Fibroblast of lung (primary cell): ENCODE measurements at regions not wholly inside any gene's neighbourhood (a gene's known extent, or its start where the extent isn't known, plus 50 kb on each side); places are given as distances from the start of the nearest gene placed in this dataset.

ENCODE experiments used
- DNase-seq, 2 donors: peaks; one replicate each; pipeline versions ENCODE4 v3.0.0 to v3.0.0-alpha.2; 2010; ENCODE audit warnings: low read depth in 2 of 2
- H2AFZ ChIP-seq: 2 replicates; pipeline ENCODE4 v1.5.1; 2012; ENCODE audit warnings: low read length, control low read depth, inconsistent platforms
- H3K27ac ChIP-seq: 2 replicates; pipeline ENCODE4 v1.5.1; 2011; ENCODE audit warnings: low read length, control low read depth; ENCODE audit not compliant: insufficient read depth
- H3K27me3 ChIP-seq: 2 replicates; pipeline ENCODE4 v1.5.1; 2011; ENCODE audit warnings: mild to moderate bottlenecking, low read length; ENCODE audit not compliant: control insufficient read depth, insufficient read depth
- H3K36me3 ChIP-seq: 2 replicates; pipeline ENCODE4 v1.5.1; 2011; ENCODE audit warnings: low read length; ENCODE audit not compliant: control insufficient read depth, insufficient read depth
- H3K4me1 ChIP-seq: 2 replicates; pipeline ENCODE4 v1.5.1; 2011; ENCODE audit warnings: low read length; ENCODE audit not compliant: control insufficient read depth, insufficient read depth; ENCODE audit errors: extremely low read depth
- H3K4me2 ChIP-seq: 2 replicates; pipeline ENCODE4 v1.5.1; 2011; ENCODE audit warnings: low read length, control low read depth; ENCODE audit not compliant: insufficient read depth; ENCODE audit errors: extremely low read depth
- H3K4me3 ChIP-seq, 4 experiments: fragments of 200-600 bp in 1 of 4; sonication (generic) in 1 of 4; replicated peaks in 1 of 4; 2 replicates each; pipeline ENCODE4 v1.5.1; 2011 to 2016; ENCODE audit warnings: low read length in 4 of 4, low read depth in 3 of 4, mild to moderate bottlenecking in 3 of 4, control low read depth in 2 of 4, inconsistent platforms in 1 of 4, mixed read lengths in 1 of 4; ENCODE audit not compliant: insufficient read depth in 1 of 4; ENCODE audit errors: control extremely low read depth in 1 of 4
- H3K79me2 ChIP-seq: 2 replicates; pipeline ENCODE4 v1.5.1; 2012; ENCODE audit warnings: mild to moderate bottlenecking, low read length, inconsistent platforms; ENCODE audit not compliant: control insufficient read depth, insufficient read depth
- H3K9ac ChIP-seq: 2 replicates; pipeline ENCODE4 v1.5.1; 2011; ENCODE audit warnings: mild to moderate bottlenecking, low read length, control low read depth; ENCODE audit not compliant: insufficient read depth
- H3K9me3 ChIP-seq: 2 replicates; pipeline ENCODE4 v1.5.1; 2012; ENCODE audit warnings: low read depth, low read length; ENCODE audit not compliant: control insufficient read depth, insufficient read depth
- H4K20me1 ChIP-seq: 2 replicates; pipeline ENCODE4 v1.5.1; 2011; ENCODE audit warnings: low read length; ENCODE audit not compliant: control insufficient read depth, insufficient read depth; ENCODE audit errors: extremely low read depth
- CTCF ChIP-seq, 2 donors: IDR thresholded peaks in 1 of 2; conservative IDR thresholded peaks in 1 of 2; 1 replicate in 1 of 2; 2 replicates in 1 of 2; pipeline ENCODE4 v1.5.1; 2011 to 2012; ENCODE audit warnings: low read length in 2 of 2, control low read depth in 1 of 2, inconsistent platforms in 1 of 2, low read depth in 1 of 2, mild to moderate bottlenecking in 1 of 2
- EZH2 ChIP-seq: IDR thresholded peaks from 2 replicates; pipeline ENCODE4 v1.5.1; 2012; ENCODE audit warnings: low read length, control low read depth, mild to moderate bottlenecking; ENCODE audit errors: missing control alignments

GRCh38 chr15:47374222-47374621 lies 343.1 kb upstream of the SEMA6D start:
- Histone ChIP-seq H3K4me3 (no peak overlapping the region), H3K9ac (no peak overlapping the region), H3K27me3 (no peaks in the 10 kb centered on the region), H4K20me1 (no peaks in the 10 kb centered on the region), H3K4me1 (no peaks in the 10 kb centered on the region), H3K4me2 (no peak overlapping the region), H2AFZ (no peak overlapping the region), H3K9me3 (no peaks in the 10 kb centered on the region), H3K79me2 (no peaks in the 10 kb centered on the region), H3K27ac (no peak overlapping the region), H3K36me3 (no peaks in the 10 kb centered on the region)
- DNase-seq: peak in 1 of 2 donors; percentile 47
- peak; percentile 52 to 57 for TF ChIP-seq CTCF (conservative IDR thresholded peaks at IDR 0.05 in 1 of 2, IDR thresholded peaks at IDR 0.05 in 1 of 2; ENCODE audit: low read depth in 1 of 2, low read length in 2 of 2)
- no peak for TF ChIP-seq EZH2

DNA sequence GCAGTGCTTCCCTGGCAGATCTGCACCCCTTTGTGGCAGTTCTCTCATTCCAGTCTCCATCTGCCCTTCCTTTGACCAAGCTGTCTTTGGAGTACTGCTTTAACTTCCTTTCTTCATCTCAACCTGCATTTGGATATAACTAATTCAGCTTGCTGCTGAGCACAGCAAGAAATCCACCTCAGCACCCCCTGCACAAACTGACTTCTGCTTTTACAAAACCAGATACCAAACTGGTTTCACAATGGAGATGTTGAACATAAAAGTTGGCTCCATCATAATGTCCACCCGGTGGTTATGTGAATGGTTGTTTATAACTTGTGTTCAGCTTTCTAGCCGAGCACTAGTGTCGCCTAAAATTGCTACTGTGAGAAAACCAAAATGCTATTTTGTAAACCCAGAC lies 341.1 kb upstream of the SEMA6D start:
- Histone ChIP-seq H3K27me3 (no peaks in the 10 kb centered on the region), H2AFZ (peak overlapping the region; percentile 12), H3K4me1 (no peaks in the 10 kb centered on the region), H3K36me3 (no peaks in the 10 kb centered on the region), H3K79me2 (no peaks in the 10 kb centered on the region), H3K9ac (no peak overlapping the region), H4K20me1 (no peaks in the 10 kb centered on the region), H3K4me2 (no peak overlapping the region), H3K4me3 (no peak overlapping the region), H3K27ac (no peak overlapping the region), H3K9me3 (no peaks in the 10 kb centered on the region)
- TF ChIP-seq CTCF (conservative IDR thresholded peaks at IDR 0.05 in 1 of 2, IDR thresholded peaks at IDR 0.05 in 1 of 2; ENCODE audit: low read depth in 1 of 2, low read length in 2 of 2) (no peak), EZH2 (no peak)
- DNase-seq: peak in 1 of 2 donors; percentile 25

DNA sequence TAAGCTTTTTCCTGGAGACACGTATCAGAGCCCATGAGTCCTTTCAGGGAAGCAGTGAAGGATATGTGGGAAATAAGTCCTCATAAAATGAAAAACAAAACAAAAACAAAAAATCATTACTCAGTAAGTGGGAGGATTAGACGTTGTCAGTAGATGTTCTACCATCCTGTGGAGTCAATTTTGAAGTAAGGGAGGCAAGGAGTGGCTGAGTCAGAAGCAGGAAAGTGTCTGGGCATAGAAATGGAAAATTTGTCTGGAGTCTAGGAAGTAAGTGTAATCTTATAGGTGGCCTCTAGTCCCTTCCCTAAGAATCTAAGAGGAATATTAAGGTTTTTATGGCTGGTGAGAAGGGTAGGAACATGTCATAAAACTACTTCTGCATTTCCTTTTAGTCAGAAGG lies 339.8 kb upstream of the SEMA6D start:
- Histone ChIP-seq H3K4me3 (no peak overlapping the region), H3K9ac (no peak overlapping the region), H3K27me3 (no peaks in the 10 kb centered on the region), H3K36me3 (no peaks in the 10 kb centered on the region), H3K27ac (no peak overlapping the region), H3K9me3 (no peaks in the 10 kb centered on the region), H4K20me1 (no peaks in the 10 kb centered on the region), H3K4me1 (no peaks in the 10 kb centered on the region), H2AFZ (no peak overlapping the region), H3K4me2 (no peak overlapping the region), H3K79me2 (no peaks in the 10 kb centered on the region)
- TF ChIP-seq EZH2 (no peak), CTCF (conservative IDR thresholded peaks at IDR 0.05 in 1 of 2, IDR thresholded peaks at IDR 0.05 in 1 of 2; ENCODE audit: low read depth in 1 of 2, low read length in 2 of 2) (no peak)
- no peak for DNase-seq
